ENCODE measurements at regions not wholly inside any gene's neighbourhood (a gene's known extent, or its start where the extent isn't known, plus 50 kb on each side); places are given as distances from the start of the nearest gene placed in this dataset.

- no peak for DNase-seq (ENCODE audit: low spot score)
- TF ChIP-seq CTCF (IDR thresholded peaks at IDR 0.05; ENCODE audit: extremely low read depth, missing control alignments), result no peak
Measured at GRCh38 chr15:31852933-31853799, 177.1 kb upstream of the CHRNA7 start.

- no peak for TF ChIP-seq CTCF (IDR thresholded peaks at IDR 0.05; ENCODE audit: extremely low read depth, missing control alignments)
- DNase-seq (ENCODE audit: low spot score), result no peak
Measured at GRCh38 chr15:31856581-31856980, 173.7 kb upstream of the CHRNA7 start.

GRCh38 chr15:31857194-31857593 lies 173.1 kb upstream of the CHRNA7 start:
- no peak for TF ChIP-seq CTCF (IDR thresholded peaks at IDR 0.05; ENCODE audit: extremely low read depth, missing control alignments)
- no peak for DNase-seq (ENCODE audit: low spot score)

- TF ChIP-seq CTCF (IDR thresholded peaks at IDR 0.05; ENCODE audit: extremely low read depth, missing control alignments), result no peak
- no peak for DNase-seq (ENCODE audit: low spot score)
Measured at GRCh38 chr15:31858026-31858425, 172.3 kb upstream of the CHRNA7 start.

GRCh38 chr15:31866248-31866647 lies 164.1 kb upstream of the CHRNA7 start:
- DNase-seq (ENCODE audit: low spot score), result no peak
- no peak for TF ChIP-seq CTCF (IDR thresholded peaks at IDR 0.05; ENCODE audit: extremely low read depth, missing control alignments)

GRCh38 chr15:31867536-31868442 lies 162.5 kb upstream of the CHRNA7 start:
- DNase-seq (ENCODE audit: low spot score), result peak; percentile 68
- peak; percentile 92 for TF ChIP-seq CTCF (IDR thresholded peaks at IDR 0.05; ENCODE audit: extremely low read depth, missing control alignments)

Measured in GM20000 (cell line).